ENCODE measurements at regions not wholly inside any gene's neighbourhood (a gene's known extent, or its start where the extent isn't known, plus 50 kb on each side); places are given as distances from the start of the nearest gene placed in this dataset.
"Not testable (repeated sequence)": the region's sequence is repeated elsewhere in the genome, so short reads cannot be mapped to it uniquely, and the experiment has no call there.

- TF ChIP-seq, protein P1, sequence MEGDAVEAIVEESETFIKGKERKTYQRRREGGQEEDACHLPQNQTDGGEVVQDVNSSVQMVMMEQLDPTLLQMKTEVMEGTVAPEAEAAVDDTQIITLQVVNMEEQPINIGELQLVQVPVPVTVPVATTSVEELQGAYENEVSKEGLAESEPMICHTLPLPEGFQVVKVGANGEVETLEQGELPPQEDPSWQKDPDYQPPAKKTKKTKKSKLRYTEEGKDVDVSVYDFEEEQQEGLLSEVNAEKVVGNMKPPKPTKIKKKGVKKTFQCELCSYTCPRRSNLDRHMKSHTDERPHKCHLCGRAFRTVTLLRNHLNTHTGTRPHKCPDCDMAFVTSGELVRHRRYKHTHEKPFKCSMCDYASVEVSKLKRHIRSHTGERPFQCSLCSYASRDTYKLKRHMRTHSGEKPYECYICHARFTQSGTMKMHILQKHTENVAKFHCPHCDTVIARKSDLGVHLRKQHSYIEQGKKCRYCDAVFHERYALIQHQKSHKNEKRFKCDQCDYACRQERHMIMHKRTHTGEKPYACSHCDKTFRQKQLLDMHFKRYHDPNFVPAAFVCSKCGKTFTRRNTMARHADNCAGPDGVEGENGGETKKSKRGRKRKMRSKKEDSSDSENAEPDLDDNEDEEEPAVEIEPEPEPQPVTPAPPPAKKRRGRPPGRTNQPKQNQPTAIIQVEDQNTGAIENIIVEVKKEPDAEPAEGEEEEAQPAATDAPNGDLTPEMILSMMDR (IDR thresholded peaks at IDR 0.05; ENCODE audit: low read depth, low read length, missing control alignments): no peak
- no peak for DNase-seq (ENCODE audit: extremely low read depth, low read depth)
- H3K4me3 ChIP-seq (replicated peaks; ENCODE audit: low read depth, low read length): no peak overlapping the region
Observed at GRCh38 chr2:15820927-15821326, 119.4 kb upstream of the MYCN start.

DNA sequence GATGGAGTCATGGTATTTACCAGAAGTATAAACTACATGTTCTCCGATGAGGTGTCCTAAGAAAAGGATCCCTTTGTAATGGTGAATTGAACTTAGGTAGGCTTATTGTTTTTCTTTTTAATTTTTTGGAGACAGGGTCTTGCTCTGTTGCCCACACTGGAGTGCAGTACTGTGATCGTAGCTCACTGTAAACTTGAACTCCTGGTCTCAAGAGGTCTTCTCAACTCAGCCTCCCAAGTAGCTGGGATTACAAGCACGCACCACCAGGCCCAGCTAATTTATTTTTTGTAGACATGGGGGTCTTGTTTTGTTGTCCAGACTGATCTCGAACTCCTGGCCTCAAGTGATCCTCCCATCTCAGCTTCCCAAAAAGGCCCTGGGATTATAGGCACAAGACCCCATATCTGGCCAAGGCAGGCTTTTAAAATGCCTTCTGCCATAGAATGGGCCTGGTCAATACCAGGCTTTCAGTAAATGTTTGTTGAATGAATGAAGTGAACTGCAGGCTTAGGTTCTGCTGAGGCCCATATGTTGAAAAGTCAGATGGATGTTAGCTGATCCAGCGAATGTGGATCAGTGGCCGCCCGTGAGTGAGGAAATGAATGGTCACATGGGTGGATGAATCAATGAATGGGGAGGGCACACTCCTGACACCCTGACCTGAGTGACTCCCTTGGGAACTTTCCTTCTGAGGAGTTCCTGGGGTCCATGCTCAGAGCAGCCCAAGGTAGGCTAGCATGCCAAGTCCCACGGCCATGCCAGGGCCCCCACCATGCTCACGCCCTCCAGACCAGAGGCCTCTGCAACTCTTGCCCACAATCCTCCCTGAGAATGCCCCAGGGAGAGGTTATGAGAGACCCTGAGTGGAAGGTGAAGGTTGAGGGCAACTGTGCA, 118.0 kb upstream of the MYCN start:
- TF ChIP-seq, protein P1 (IDR thresholded peaks at IDR 0.05; ENCODE audit: low read depth, low read length, missing control alignments): no peak
- no peak for DNase-seq (ENCODE audit: extremely low read depth, low read depth)
- no peak overlapping the region for H3K4me3 ChIP-seq (replicated peaks; ENCODE audit: low read depth, low read length)

GRCh38 chr2:15823459-15824396, 116.6 kb upstream of the MYCN start:
- no peak overlapping the region for H3K4me3 ChIP-seq (replicated peaks; ENCODE audit: low read depth, low read length)
- no peak for DNase-seq (ENCODE audit: extremely low read depth, low read depth)
- TF ChIP-seq, protein P1 (IDR thresholded peaks at IDR 0.05; ENCODE audit: low read depth, low read length, missing control alignments): no peak

- not testable (repeated sequence) for DNase-seq (ENCODE audit: extremely low read depth, low read depth); H3K4me3 ChIP-seq (replicated peaks; ENCODE audit: low read depth, low read length)
Observed at GRCh38 chr2:15824467-15824866, 115.9 kb upstream of the MYCN start.

- TF ChIP-seq, protein P1 (IDR thresholded peaks at IDR 0.05; ENCODE audit: low read depth, low read length, missing control alignments): no peak
- DNase-seq (ENCODE audit: extremely low read depth, low read depth): no peak
- H3K4me3 ChIP-seq (replicated peaks; ENCODE audit: low read depth, low read length): no peak overlapping the region
Observed at GRCh38 chr2:15825276-15825980, 114.9 kb upstream of the MYCN start.

DNA sequence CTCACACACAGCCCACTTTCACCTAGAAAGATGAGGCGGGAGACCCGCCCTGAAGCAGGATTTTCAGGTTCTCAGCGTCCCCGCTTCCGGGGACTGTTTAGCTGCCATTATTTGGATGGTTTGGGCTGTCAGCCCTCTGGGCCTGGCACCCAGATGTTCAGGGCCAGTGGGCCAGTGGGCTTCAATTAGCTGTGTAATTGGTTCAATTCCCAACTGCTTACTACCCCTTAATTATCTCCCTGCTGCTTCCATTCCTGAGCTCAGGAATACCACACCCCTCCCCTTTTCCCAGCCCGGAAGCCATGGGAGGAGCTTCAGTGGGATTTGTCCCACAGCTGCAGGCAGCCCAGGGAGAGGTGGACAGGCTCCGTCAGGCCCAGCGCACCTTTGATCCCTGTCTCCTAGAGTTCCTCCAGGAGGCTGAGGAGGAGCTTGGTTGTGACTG, 114.1 kb upstream of the MYCN start:
- TF ChIP-seq, protein P1 (IDR thresholded peaks at IDR 0.05; ENCODE audit: low read depth, low read length, missing control alignments): no peak
- no peak for DNase-seq (ENCODE audit: extremely low read depth, low read depth)
- H3K4me3 ChIP-seq (replicated peaks; ENCODE audit: low read depth, low read length): no peak overlapping the region

Data from HFF-Myc (cell line).